ENCODE measurements at regions not wholly inside any gene's neighbourhood (a gene's known extent, or its start where the extent isn't known, plus 50 kb on each side); places are given as distances from the start of the nearest gene placed in this dataset.

- H3K4me3 ChIP-seq (ENCODE audit: low read depth, low read length) = no peak overlapping the region
- no peak for TF ChIP-seq CTCF (IDR thresholded peaks at IDR 0.05; ENCODE audit: insufficient read depth, low read length, missing control alignments)
- DNase-seq (ENCODE audit: low read depth, low spot score) = no peak
- ChIA-PET CTCF (no interaction called here), POLR2A (no interaction called here)
Observed at GRCh38 chr18:32848826-32849225, 76.0 kb upstream of the KLHL14 start.

GRCh38 chr18:32847691-32848090, 74.9 kb upstream of the KLHL14 start:
- H3K4me3 ChIP-seq (ENCODE audit: low read depth, low read length) = no peak overlapping the region
- ChIA-PET CTCF (no interaction called here), POLR2A (no interaction called here)
- no peak for DNase-seq (ENCODE audit: low read depth, low spot score)
- no peak for TF ChIP-seq CTCF (IDR thresholded peaks at IDR 0.05; ENCODE audit: insufficient read depth, low read length, missing control alignments)

GRCh38 chr18:32846896-32847295, 74.1 kb upstream of the KLHL14 start:
- no peak for DNase-seq (ENCODE audit: low read depth, low spot score)
- POLR2A ChIA-PET = no interaction called here
- no peak overlapping the region for H3K4me3 ChIP-seq (ENCODE audit: low read depth, low read length)
- TF ChIP-seq CTCF (IDR thresholded peaks at IDR 0.05; ENCODE audit: insufficient read depth, low read length, missing control alignments) = no peak
- CTCF ChIA-PET = no interaction called here

- POLR2A ChIA-PET = no interaction called here
- CTCF ChIA-PET = no interaction called here
- DNase-seq (ENCODE audit: low read depth, low spot score) = no peak
- no peak for TF ChIP-seq CTCF (IDR thresholded peaks at IDR 0.05; ENCODE audit: insufficient read depth, low read length, missing control alignments)
- no peak overlapping the region for H3K4me3 ChIP-seq (ENCODE audit: low read depth, low read length)
Observed at GRCh38 chr18:32840962-32841361, 68.1 kb upstream of the KLHL14 start.

- POLR2A ChIA-PET = no interaction called here
- no peak overlapping the region for H3K4me3 ChIP-seq (ENCODE audit: low read depth, low read length)
- DNase-seq (ENCODE audit: low read depth, low spot score) = no peak
- CTCF ChIA-PET = no interaction called here
- TF ChIP-seq CTCF (IDR thresholded peaks at IDR 0.05; ENCODE audit: insufficient read depth, low read length, missing control alignments) = no peak
Observed at GRCh38 chr18:32835951-32836350, 63.1 kb upstream of the KLHL14 start.

GRCh38 chr18:32831781-32832180, 59.0 kb upstream of the KLHL14 start:
- no peak overlapping the region for H3K4me3 ChIP-seq (ENCODE audit: low read depth, low read length)
- TF ChIP-seq CTCF (IDR thresholded peaks at IDR 0.05; ENCODE audit: insufficient read depth, low read length, missing control alignments) = no peak
- DNase-seq (ENCODE audit: low read depth, low spot score) = no peak
- CTCF ChIA-PET = no interaction called here
- POLR2A ChIA-PET = no interaction called here

Data from AG04449 (cell line).